GM23338 (cell line): ENCODE measurements at regions not wholly inside any gene's neighbourhood (a gene's known extent, or its start where the extent isn't known, plus 50 kb on each side); places are given as distances from the start of the nearest gene placed in this dataset.

Experiments
- ATAC-seq: fragments of 200-7000 bp; cut with Tn5 transposase; 3 replicates; pipeline ENCODE4 v1.9.1; 2020
- DNase-seq: peaks from one replicate; pipeline ENCODE4 v3.0.0-alpha.2; 2015; ENCODE audit warnings: low spot score
- H2AFZ ChIP-seq: fragments of 200-600 bp; sonication (generic); 2 replicates; pipeline ENCODE4 v1.8.0; 2016; ENCODE audit warnings: antibody characterized with exemption, mild to moderate bottlenecking, moderate library complexity
- H3F3A ChIP-seq: fragments of 200-600 bp; sonication (generic); replicated peaks from 2 replicates; pipeline ENCODE4 v1.8.0; 2017; ENCODE audit warnings: antibody characterized with exemption, mixed run types, low read depth
- H3K27ac ChIP-seq: fragments of 200-600 bp; sonication (generic); 2 replicates; pipeline ENCODE4 v1.6.1; 2016; ENCODE audit warnings: low read depth
- H3K27me3 ChIP-seq: fragments of 200-600 bp; sonication (generic); 2 replicates; pipeline ENCODE4 v1.8.0; 2016; ENCODE audit warnings: mild to moderate bottlenecking, mixed run types, moderate library complexity; ENCODE audit not compliant: insufficient read depth
- H3K36me3 ChIP-seq: fragments of 200-600 bp; sonication (generic); 2 replicates; pipeline ENCODE4 v1.8.0; 2016; ENCODE audit warnings: mild to moderate bottlenecking; ENCODE audit not compliant: insufficient read depth
- H3K4me1 ChIP-seq: fragments of 200-600 bp; sonication (generic); 2 replicates; pipeline ENCODE4 v1.8.0; 2016; ENCODE audit warnings: mild to moderate bottlenecking, moderate library complexity; ENCODE audit not compliant: insufficient read depth
- H3K4me2 ChIP-seq: fragments of 200-600 bp; sonication (generic); 2 replicates; pipeline ENCODE4 v1.7.1; 2017; ENCODE audit warnings: mixed run types
- H3K4me3 ChIP-seq: fragments of 200-600 bp; sonication (generic); 2 replicates; pipeline ENCODE4 v1.6.1; 2016; ENCODE audit warnings: mixed run types
- H3K79me2 ChIP-seq: fragments of 200-600 bp; sonication (generic); replicated peaks from 2 replicates; pipeline ENCODE4 v1.8.0; 2017; ENCODE audit warnings: mild to moderate bottlenecking; ENCODE audit not compliant: insufficient read depth
- H3K9me2 ChIP-seq: fragments of 200-600 bp; sonication (generic); 2 replicates; pipeline ENCODE4 v1.8.0; 2017; ENCODE audit not compliant: insufficient read depth
- H4K20me1 ChIP-seq: fragments of 200-600 bp; sonication (generic); replicated peaks from 2 replicates; pipeline ENCODE4 v1.8.0; 2017; ENCODE audit warnings: mild to moderate bottlenecking; ENCODE audit not compliant: insufficient read depth
- H3K27ac Mint-ChIP-seq: 2 replicates; pipeline ENCODE4 v1.8.0; 2020; ENCODE audit warnings: inconsistent platforms, mild to moderate bottlenecking, moderate library complexity, mixed read lengths
- H3K27me3 Mint-ChIP-seq: 3 replicates; pipeline ENCODE4 v1.8.0; 2022; ENCODE audit warnings: low read depth, mild to moderate bottlenecking, moderate library complexity, mixed read lengths, inconsistent platforms; ENCODE audit not compliant: insufficient read depth, poor library complexity
- H3K36me3 Mint-ChIP-seq: 3 replicates; pipeline ENCODE4 v1.8.0; 2021; ENCODE audit warnings: low read depth, mild to moderate bottlenecking, inconsistent platforms, moderate library complexity, mixed read lengths
- H3K4me1 Mint-ChIP-seq: 3 replicates; pipeline ENCODE4 v1.8.0; 2020; ENCODE audit warnings: mild to moderate bottlenecking, inconsistent platforms, mixed read lengths
- H3K4me3 Mint-ChIP-seq: 3 replicates; pipeline ENCODE4 v1.8.0; 2021; ENCODE audit warnings: moderate library complexity, mild to moderate bottlenecking, inconsistent platforms, mixed read lengths
- H3K9me3 Mint-ChIP-seq: 3 replicates; pipeline ENCODE4 v1.8.0; 2020; ENCODE audit warnings: moderate library complexity, mild to moderate bottlenecking, inconsistent platforms, mixed read lengths
- CREB1 ChIP-seq: fragments of 250-450 bp; sonication (Bioruptor Pico); IDR thresholded peaks from 2 replicates; pipeline ENCODE4 v1.5.0; 2020; ENCODE audit warnings: low read depth, mild to moderate bottlenecking, moderate library complexity
- ETS1 ChIP-seq: IDR thresholded peaks from 2 replicates; pipeline ENCODE4 v1.6.1; 2016; ENCODE audit warnings: antibody characterized with exemption
- EZH2 ChIP-seq: fragments of 200-600 bp; sonication (generic); IDR thresholded peaks from one replicate; pipeline ENCODE4 v1.8.0; 2017; ENCODE audit warnings: antibody characterized with exemption, mild to moderate bottlenecking, low read depth; ENCODE audit not compliant: unreplicated experiment
- EZH2phosphoT487 ChIP-seq: fragments of 200-600 bp; sonication (generic); IDR thresholded peaks from one replicate; pipeline ENCODE4 v1.8.1; 2018; ENCODE audit warnings: antibody characterized with exemption; ENCODE audit not compliant: unreplicated experiment
- JUNB ChIP-seq: IDR thresholded peaks from one replicate; pipeline ENCODE4 v1.6.1; 2016; ENCODE audit warnings: antibody characterized with exemption; ENCODE audit not compliant: unreplicated experiment
- NANOG ChIP-seq: IDR thresholded peaks from 2 replicates; pipeline ENCODE4 v1.6.1; 2016; ENCODE audit warnings: antibody characterized with exemption, borderline replicate concordance
- POLR2AphosphoS5 ChIP-seq: IDR thresholded peaks from 2 replicates; pipeline ENCODE4 v1.6.1; 2016; ENCODE audit warnings: antibody characterized with exemption, low read depth
- REST ChIP-seq: IDR thresholded peaks from one replicate; pipeline ENCODE4 v1.6.1; 2018; ENCODE audit warnings: antibody characterized with exemption; ENCODE audit not compliant: unreplicated experiment
- STAT1 ChIP-seq: IDR thresholded peaks from one replicate; pipeline ENCODE4 v1.6.1; 2016; ENCODE audit warnings: antibody characterized with exemption; ENCODE audit not compliant: unreplicated experiment
- ZNF114 ChIP-seq: fragments of 250-450 bp; sonication (Bioruptor Pico); IDR thresholded peaks from 2 replicates; pipeline ENCODE4 v1.5.0; 2020; ENCODE audit warnings: mild to moderate bottlenecking, moderate library complexity
- ZNF331 ChIP-seq: fragments of 250-450 bp; sonication (Bioruptor Pico); IDR thresholded peaks from 2 replicates; pipeline ENCODE4 v1.5.0; 2020; ENCODE audit warnings: low read depth, mild to moderate bottlenecking, moderate library complexity
- ZNF462 ChIP-seq: fragments of 250-450 bp; sonication (Bioruptor Pico); IDR thresholded peaks from 2 replicates; pipeline ENCODE4 v1.5.0; 2020; ENCODE audit warnings: mild to moderate bottlenecking, moderate library complexity
- TF ChIP-seq, protein P1 (sequence below), 2 experiments: fragments of 200-600 bp in 1 of 2; sonication (generic) in 1 of 2; conservative IDR thresholded peaks; 2 replicates each; pipeline versions ENCODE4 v1.5.1 to v1.6.1; 2016 to 2017; ENCODE audit warnings: antibody characterized with exemption in 2 of 2, low read depth in 2 of 2, mild to moderate bottlenecking in 2 of 2, moderate library complexity in 1 of 2

DNA sequence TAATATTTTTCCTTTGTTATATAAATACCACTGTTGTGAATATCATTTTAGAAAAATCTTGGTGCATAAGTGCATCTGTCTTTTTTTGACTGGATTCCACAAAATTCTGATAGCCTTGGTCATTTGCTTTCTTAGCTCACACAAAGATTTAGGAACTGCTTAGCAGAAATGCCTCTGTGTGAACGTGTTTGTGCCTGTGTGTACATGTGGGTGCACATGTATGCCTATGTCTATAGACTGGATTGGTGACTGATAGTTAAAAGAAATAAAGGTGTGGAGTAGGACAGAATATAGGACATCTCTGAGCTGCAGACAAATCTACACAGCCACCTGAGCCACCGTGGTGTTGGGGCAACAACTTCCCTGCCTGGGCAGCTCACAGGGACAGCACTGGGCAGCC is 93.8 kb downstream of the TSN start:
- H3K27ac ChIP-seq, result no peak overlapping the region
- no peak for TF ChIP-seq NANOG
- TF ChIP-seq, protein P1, sequence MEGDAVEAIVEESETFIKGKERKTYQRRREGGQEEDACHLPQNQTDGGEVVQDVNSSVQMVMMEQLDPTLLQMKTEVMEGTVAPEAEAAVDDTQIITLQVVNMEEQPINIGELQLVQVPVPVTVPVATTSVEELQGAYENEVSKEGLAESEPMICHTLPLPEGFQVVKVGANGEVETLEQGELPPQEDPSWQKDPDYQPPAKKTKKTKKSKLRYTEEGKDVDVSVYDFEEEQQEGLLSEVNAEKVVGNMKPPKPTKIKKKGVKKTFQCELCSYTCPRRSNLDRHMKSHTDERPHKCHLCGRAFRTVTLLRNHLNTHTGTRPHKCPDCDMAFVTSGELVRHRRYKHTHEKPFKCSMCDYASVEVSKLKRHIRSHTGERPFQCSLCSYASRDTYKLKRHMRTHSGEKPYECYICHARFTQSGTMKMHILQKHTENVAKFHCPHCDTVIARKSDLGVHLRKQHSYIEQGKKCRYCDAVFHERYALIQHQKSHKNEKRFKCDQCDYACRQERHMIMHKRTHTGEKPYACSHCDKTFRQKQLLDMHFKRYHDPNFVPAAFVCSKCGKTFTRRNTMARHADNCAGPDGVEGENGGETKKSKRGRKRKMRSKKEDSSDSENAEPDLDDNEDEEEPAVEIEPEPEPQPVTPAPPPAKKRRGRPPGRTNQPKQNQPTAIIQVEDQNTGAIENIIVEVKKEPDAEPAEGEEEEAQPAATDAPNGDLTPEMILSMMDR (conservative IDR thresholded peaks at IDR 0.05; ENCODE audit: low read depth in 2 of 2), result no peak
- no peak for TF ChIP-seq ZNF331
- TF ChIP-seq ZNF462 (CRISPR knock-in tag), result no peak
- TF ChIP-seq CREB1 (CRISPR knock-in tag), result no peak
- no peak for TF ChIP-seq JUNB
- TF ChIP-seq STAT1, result no peak
- no peak for TF ChIP-seq EZH2phosphoT487
- TF ChIP-seq ZNF114 (CRISPR knock-in tag), result no peak
- TF ChIP-seq EZH2, result no peak
- TF ChIP-seq POLR2AphosphoS5, result no peak
- no peak for TF ChIP-seq ETS1
- no peak for TF ChIP-seq REST
- no peak for ATAC-seq

More for the DNA sequence above, 93.8 kb downstream of the TSN start:
- Histone ChIP-seq H3K79me2 (no peaks in the 10 kb centered on the region), H3K27me3 (no peaks in the 10 kb centered on the region), H4K20me1 (no peaks in the 10 kb centered on the region), H3K4me2 (no peak overlapping the region), H3K4me3 (no peak overlapping the region), H3F3A (no peaks in the 10 kb centered on the region), H3K4me1 (no peaks in the 10 kb centered on the region), H3K36me3 (no peaks in the 10 kb centered on the region), H2AFZ (no peak overlapping the region), H3K9me2 (no peaks in the 10 kb centered on the region; the same call in 1 of the 2 replicates)
- no peaks in the 10 kb centered on the region for H3K36me3 Mint-ChIP-seq
- H3K9me3 Mint-ChIP-seq, result no peaks in the 10 kb centered on the region
- no peak for DNase-seq
- H3K4me3 Mint-ChIP-seq, result no peak overlapping the region
- no peaks in the 10 kb centered on the region for H3K27me3 Mint-ChIP-seq
- H3K4me1 Mint-ChIP-seq, result no peaks in the 10 kb centered on the region
- H3K27ac Mint-ChIP-seq, result no peak overlapping the region
